T-helper 1 cell treated with Interleukin-12 subunit alpha and Interleukin-12 subunit beta and Interleukin-4 antibody, amounts not matched to agents 30 μg/mL and 1 μg/mL, for 36 hours (primary cell): ENCODE measurements at regions not wholly inside any gene's neighbourhood (a gene's known extent, or its start where the extent isn't known, plus 50 kb on each side); places are given as distances from the start of the nearest gene placed in this dataset.
A peak's percentile ranks its signal among the peaks of the same experiment; 100 is the strongest.

Source experiments
- H3K27ac Mint-ChIP-seq: one replicate; pipeline ENCODE4 v1.8.0; 2021; ENCODE audit warnings: mild to moderate bottlenecking, mixed read lengths
- H3K27me3 Mint-ChIP-seq: one replicate; pipeline ENCODE4 v1.8.0; 2021; ENCODE audit warnings: low read depth, mixed read lengths
- H3K36me3 Mint-ChIP-seq: one replicate; pipeline ENCODE4 v1.8.0; 2021; ENCODE audit warnings: low read depth, mixed read lengths
- H3K4me1 Mint-ChIP-seq: one replicate; pipeline ENCODE4 v1.8.0; 2021; ENCODE audit warnings: low read depth, mixed read lengths
- H3K4me3 Mint-ChIP-seq: one replicate; pipeline ENCODE4 v1.8.0; 2021; ENCODE audit warnings: mild to moderate bottlenecking, moderate library complexity, mixed read lengths
- H3K9me3 Mint-ChIP-seq: one replicate; pipeline ENCODE4 v1.8.0; 2021; ENCODE audit warnings: mixed read lengths

GRCh38 chr12:3950714-3951320 is 77.6 kb upstream of the PARP11 start:
- Mint-ChIP-seq H3K27me3 (peaks cover 14% of the 10 kb centered on the region), H3K9me3 (peaks cover 18% of the 10 kb centered on the region), H3K27ac (peak overlapping the region; percentile 72), H3K36me3 (peaks cover 17% of the 10 kb centered on the region), H3K4me3 (peak overlapping the region; percentile 26), H3K4me1 (peaks cover 44% of the 10 kb centered on the region)

GRCh38 chr12:3947781-3948180 is 74.6 kb upstream of the PARP11 start:
- Mint-ChIP-seq H3K4me1 (peaks cover 44% of the 10 kb centered on the region), H3K9me3 (peaks cover 18% of the 10 kb centered on the region), H3K36me3 (peaks cover 18% of the 10 kb centered on the region), H3K27ac (peak overlapping the region; percentile 81), H3K27me3 (peaks cover 18% of the 10 kb centered on the region), H3K4me3 (peak overlapping the region; percentile 52)

DNA sequence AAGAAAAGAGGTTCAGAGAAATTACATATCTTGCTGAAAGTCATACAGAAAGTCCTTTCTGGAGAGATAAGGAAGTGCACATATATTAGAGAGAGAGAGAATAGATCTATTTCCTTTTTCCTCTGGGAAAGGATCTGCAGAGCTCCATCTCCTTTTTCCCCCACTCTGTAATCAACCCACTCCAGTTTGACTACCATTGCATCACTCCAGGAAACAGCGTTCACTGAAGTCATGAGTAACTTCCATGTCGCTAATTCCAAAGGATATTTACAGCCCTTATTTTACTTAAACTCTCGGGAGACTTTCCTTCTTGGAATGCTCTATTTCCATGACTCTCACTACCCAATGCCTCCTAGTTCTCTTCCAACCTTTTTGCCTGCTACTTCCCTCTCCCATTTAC is 72.5 kb upstream of the PARP11 start:
- peaks cover 32% of the 10 kb centered on the region for H3K4me1 Mint-ChIP-seq
- peaks cover 18% of the 10 kb centered on the region for H3K27me3 Mint-ChIP-seq
- no peak overlapping the region for H3K4me3 Mint-ChIP-seq
- peaks cover 18% of the 10 kb centered on the region for H3K36me3 Mint-ChIP-seq
- H3K27ac Mint-ChIP-seq, result no peak overlapping the region
- H3K9me3 Mint-ChIP-seq, result peaks cover 18% of the 10 kb centered on the region

GRCh38 chr12:3944620-3945019 is 71.4 kb upstream of the PARP11 start:
- H3K9me3 Mint-ChIP-seq, result peaks cover 18% of the 10 kb centered on the region
- no peak overlapping the region for H3K4me3 Mint-ChIP-seq
- H3K36me3 Mint-ChIP-seq, result peaks cover 18% of the 10 kb centered on the region
- no peak overlapping the region for H3K27ac Mint-ChIP-seq
- H3K27me3 Mint-ChIP-seq, result peaks cover 24% of the 10 kb centered on the region
- H3K4me1 Mint-ChIP-seq, result peaks cover 26% of the 10 kb centered on the region

DNA sequence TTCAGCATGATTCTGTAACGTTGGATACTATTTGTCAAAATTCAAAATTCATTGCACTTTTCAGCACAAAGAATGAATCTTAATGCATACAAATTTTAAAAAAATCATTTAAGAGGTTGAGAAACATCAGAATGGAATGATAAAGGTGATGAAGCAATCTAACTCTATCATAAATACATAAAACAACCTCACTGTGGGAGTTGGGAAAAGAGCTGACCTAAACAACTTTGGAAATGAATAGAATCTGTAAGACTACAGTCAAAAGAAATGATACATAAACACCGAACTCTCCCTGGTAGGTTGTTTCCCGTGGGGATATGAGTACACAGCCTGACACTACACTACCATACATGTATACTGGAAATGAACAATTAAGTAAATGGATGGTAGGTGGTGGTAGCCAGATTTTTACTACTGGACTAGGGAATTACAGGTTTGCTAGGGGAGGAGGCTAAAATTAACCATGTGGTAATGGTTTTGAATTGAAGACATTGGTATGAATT is 64.9 kb upstream of the PARP11 start:
- no peaks in the 10 kb centered on the region for H3K9me3 Mint-ChIP-seq
- H3K36me3 Mint-ChIP-seq, result no peaks in the 10 kb centered on the region
- peaks cover 22% of the 10 kb centered on the region for H3K4me1 Mint-ChIP-seq
- H3K27ac Mint-ChIP-seq, result no peak overlapping the region
- H3K4me3 Mint-ChIP-seq, result no peak overlapping the region
- H3K27me3 Mint-ChIP-seq, result peaks cover 6% of the 10 kb centered on the region

GRCh38 chr12:3935078-3935477 is 61.9 kb upstream of the PARP11 start:
- H3K36me3 Mint-ChIP-seq, result no peaks in the 10 kb centered on the region
- peak overlapping the region; percentile 49 for H3K27ac Mint-ChIP-seq
- H3K4me3 Mint-ChIP-seq, result peak overlapping the region; percentile 50
- peaks cover 6% of the 10 kb centered on the region for H3K27me3 Mint-ChIP-seq
- H3K9me3 Mint-ChIP-seq, result no peaks in the 10 kb centered on the region
- H3K4me1 Mint-ChIP-seq, result peaks cover 33% of the 10 kb centered on the region

GRCh38 chr12:3933819-3934192 is 60.6 kb upstream of the PARP11 start:
- peak overlapping the region; percentile 58 for H3K4me3 Mint-ChIP-seq
- H3K4me1 Mint-ChIP-seq, result peaks cover 33% of the 10 kb centered on the region
- H3K27ac Mint-ChIP-seq, result peak overlapping the region; percentile 35

GRCh38 chr12:3933074-3933818 is 60.0 kb upstream of the PARP11 start:
- H3K9me3 Mint-ChIP-seq, result no peaks in the 10 kb centered on the region
- no peaks in the 10 kb centered on the region for H3K36me3 Mint-ChIP-seq
- H3K27ac Mint-ChIP-seq, result no peak overlapping the region
- H3K4me1 Mint-ChIP-seq, result peaks cover 33% of the 10 kb centered on the region
- H3K27me3 Mint-ChIP-seq, result peaks cover 12% of the 10 kb centered on the region
- no peak overlapping the region for H3K4me3 Mint-ChIP-seq

More at GRCh38 chr12:3933819-3934192, 60.6 kb upstream of the PARP11 start:
- Mint-ChIP-seq H3K27me3 (peaks cover 12% of the 10 kb centered on the region), H3K36me3 (no peaks in the 10 kb centered on the region), H3K9me3 (no peaks in the 10 kb centered on the region)

DNA sequence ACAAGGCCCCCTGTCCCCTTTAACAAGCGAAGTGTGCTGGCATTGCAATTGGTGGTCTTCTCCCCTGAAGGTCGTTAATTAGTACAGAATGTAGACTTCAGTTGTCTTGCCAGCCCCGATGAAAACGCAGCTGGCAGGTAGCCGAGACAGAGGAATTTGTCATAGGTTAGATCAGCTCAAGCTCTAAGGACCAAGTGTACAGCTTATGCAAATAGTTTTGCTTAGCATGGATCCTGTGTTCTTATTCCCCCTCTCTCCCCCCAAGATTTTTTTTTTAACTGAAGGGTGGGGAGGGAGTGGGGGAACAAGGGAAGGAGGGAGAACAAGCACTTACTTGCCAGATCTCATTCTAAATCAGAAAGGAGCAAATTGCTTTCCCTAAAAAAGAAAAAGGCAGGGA is 58.6 kb upstream of the PARP11 start:
- no peaks in the 10 kb centered on the region for H3K36me3 Mint-ChIP-seq
- H3K9me3 Mint-ChIP-seq, result no peaks in the 10 kb centered on the region
- peaks cover 12% of the 10 kb centered on the region for H3K27me3 Mint-ChIP-seq
- no peak overlapping the region for H3K4me3 Mint-ChIP-seq
- H3K27ac Mint-ChIP-seq, result no peak overlapping the region
- H3K4me1 Mint-ChIP-seq, result peaks cover 33% of the 10 kb centered on the region

- Mint-ChIP-seq H3K4me1 (peaks cover 33% of the 10 kb centered on the region), H3K27ac (no peak overlapping the region)
Measured at GRCh38 chr12:3931206-3931605, 58.0 kb upstream of the PARP11 start.

DNA sequence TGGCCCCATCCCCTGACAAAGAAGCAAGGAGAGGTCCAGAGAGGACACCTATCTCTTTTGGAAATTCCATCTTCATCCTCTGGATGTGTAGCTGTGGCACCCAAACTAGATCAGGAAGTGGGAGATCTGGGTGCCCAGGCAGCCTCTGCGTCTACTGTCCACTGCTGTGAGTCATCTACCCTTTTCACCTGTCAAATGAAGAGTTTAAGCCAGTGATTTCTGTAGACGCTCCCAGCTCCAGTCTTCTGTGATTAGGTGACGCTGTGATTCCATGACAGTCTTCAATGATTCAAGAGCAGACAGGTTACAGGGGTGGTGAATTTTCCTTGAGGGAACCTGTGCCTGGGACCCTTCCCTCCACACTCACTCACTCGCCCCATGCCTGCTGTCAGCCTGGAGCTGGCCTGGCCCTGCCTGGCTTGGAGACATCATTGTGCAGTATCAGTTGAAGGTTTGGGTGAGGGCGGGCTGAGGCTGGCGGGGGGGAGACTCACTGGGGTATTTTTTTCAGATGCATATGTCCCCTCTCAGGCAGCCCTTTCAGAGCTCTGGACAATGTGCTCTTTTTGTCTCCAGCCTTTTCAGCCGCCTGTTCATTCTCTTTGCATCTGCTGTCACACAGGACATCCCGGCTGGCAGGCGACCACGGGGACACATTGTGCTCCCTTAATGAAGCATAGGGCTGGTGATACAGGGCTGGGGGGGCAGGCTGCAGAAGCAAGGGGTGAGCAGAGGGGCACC is 56.8 kb upstream of the PARP11 start:
- peaks cover 23% of the 10 kb centered on the region for H3K27me3 Mint-ChIP-seq
- no peak overlapping the region for H3K4me3 Mint-ChIP-seq
- peak overlapping the region; percentile 20 for H3K27ac Mint-ChIP-seq
- H3K36me3 Mint-ChIP-seq, result no peaks in the 10 kb centered on the region
- H3K4me1 Mint-ChIP-seq, result peaks cover 29% of the 10 kb centered on the region
- no peaks in the 10 kb centered on the region for H3K9me3 Mint-ChIP-seq

More at GRCh38 chr12:3931206-3931605, 58.0 kb upstream of the PARP11 start:
- no peaks in the 10 kb centered on the region for H3K36me3 Mint-ChIP-seq
- no peak overlapping the region for H3K4me3 Mint-ChIP-seq
- H3K27me3 Mint-ChIP-seq, result peaks cover 15% of the 10 kb centered on the region
- H3K9me3 Mint-ChIP-seq, result no peaks in the 10 kb centered on the region

DNA sequence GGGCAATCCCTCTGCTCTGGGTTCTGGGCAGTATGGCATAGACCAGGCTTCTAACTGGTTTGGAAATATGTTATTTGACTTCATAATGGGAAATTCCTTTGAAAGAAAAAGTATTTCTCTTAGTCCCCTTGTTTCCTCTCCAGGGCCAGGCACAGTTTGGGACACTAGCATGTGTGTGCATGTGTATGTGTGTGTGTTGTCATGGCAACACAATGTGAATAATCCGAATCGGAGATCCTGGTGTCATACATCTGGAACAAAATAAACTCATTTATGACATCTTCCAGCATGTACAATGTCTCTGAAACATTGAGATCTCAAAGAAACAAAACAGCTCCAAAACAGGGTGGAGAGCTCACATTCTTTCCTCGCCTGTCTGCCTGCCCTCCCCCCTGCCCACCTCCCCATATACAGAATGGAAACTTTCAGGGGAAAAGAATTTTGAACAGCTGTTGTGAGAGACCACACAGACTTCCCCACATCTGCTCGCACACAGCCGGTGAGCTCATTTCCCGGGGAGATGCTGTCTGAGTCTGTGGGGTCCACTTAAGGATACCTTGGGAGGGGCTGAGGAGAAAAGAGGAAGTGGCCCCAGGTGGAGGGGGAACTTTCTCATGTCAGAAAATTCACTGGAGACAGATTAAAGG is 55.5 kb upstream of the PARP11 start:
- Mint-ChIP-seq H3K9me3 (no peaks in the 10 kb centered on the region), H3K36me3 (no peaks in the 10 kb centered on the region), H3K4me3 (no peak overlapping the region), H3K27me3 (peaks cover 29% of the 10 kb centered on the region), H3K4me1 (peaks cover 19% of the 10 kb centered on the region), H3K27ac (no peak overlapping the region)

- H3K4me3 Mint-ChIP-seq, result no peak overlapping the region
- no peaks in the 10 kb centered on the region for H3K9me3 Mint-ChIP-seq
- peaks cover 41% of the 10 kb centered on the region for H3K27me3 Mint-ChIP-seq
- peaks cover 4% of the 10 kb centered on the region for H3K4me1 Mint-ChIP-seq
- no peak overlapping the region for H3K27ac Mint-ChIP-seq
- no peaks in the 10 kb centered on the region for H3K36me3 Mint-ChIP-seq
Measured at GRCh38 chr12:3925621-3926020, 52.4 kb upstream of the PARP11 start.

- Mint-ChIP-seq H3K27me3 (peaks cover 38% of the 10 kb centered on the region), H3K9me3 (no peaks in the 10 kb centered on the region), H3K27ac (no peak overlapping the region), H3K4me1 (peaks cover 4% of the 10 kb centered on the region), H3K36me3 (no peaks in the 10 kb centered on the region), H3K4me3 (no peak overlapping the region)
Measured at GRCh38 chr12:3924761-3925160, 51.6 kb upstream of the PARP11 start.
